Mesenchymal stem cell (in vitro differentiated cells and primary cell): ENCODE measurements at regions not wholly inside any gene's neighbourhood (a gene's known extent, or its start where the extent isn't known, plus 50 kb on each side); places are given as distances from the start of the nearest gene placed in this dataset.

ENCODE experiments used
- DNase-seq: peaks from one replicate; pipeline ENCODE4 v3.0.0-alpha.2; 2013
- H2AFZ ChIP-seq: one replicate; pipeline ENCODE4 v1.6.1; 2013; ENCODE audit warnings: low read depth, mild to moderate bottlenecking, control low read depth, inconsistent platforms, low read length, moderate library complexity
- H2AK5ac ChIP-seq: 2 replicates; pipeline ENCODE4 v1.6.1; 2013; ENCODE audit warnings: low read length, moderate library complexity, mild to moderate bottlenecking, inconsistent platforms; ENCODE audit not compliant: severe bottlenecking
- H2BK120ac ChIP-seq: one replicate; pipeline ENCODE4 v1.6.1; 2013; ENCODE audit warnings: low read depth, mild to moderate bottlenecking, inconsistent platforms, low read length, moderate library complexity
- H2BK12ac ChIP-seq, 2 experiments: one replicate each; pipeline ENCODE4 v1.6.1; 2013; ENCODE audit warnings: inconsistent platforms in 2 of 2, low read length in 2 of 2, mild to moderate bottlenecking in 2 of 2, moderate library complexity in 2 of 2, control low read depth in 1 of 2
- H2BK15ac ChIP-seq: one replicate; pipeline ENCODE4 v1.6.1; 2013; ENCODE audit warnings: mild to moderate bottlenecking, low read depth, inconsistent platforms; ENCODE audit not compliant: poor library complexity, severe bottlenecking
- H2BK5ac ChIP-seq: 2 replicates; pipeline ENCODE4 v1.6.1; 2013; ENCODE audit warnings: low read depth, mild to moderate bottlenecking, low read length, control low read depth, inconsistent platforms; ENCODE audit not compliant: poor library complexity, severe bottlenecking
- H3K14ac ChIP-seq, 2 experiments: one replicate each; pipeline ENCODE4 v1.6.1; 2013; ENCODE audit warnings: inconsistent platforms in 2 of 2, low read length in 2 of 2, control low read depth in 1 of 2, mild to moderate bottlenecking in 1 of 2, moderate library complexity in 1 of 2
- H3K18ac ChIP-seq, 2 experiments: one replicate each; pipeline ENCODE4 v1.6.1; 2013; ENCODE audit warnings: inconsistent platforms in 2 of 2, low read length in 2 of 2, control low read depth in 1 of 2, low read depth in 1 of 2, mild to moderate bottlenecking in 1 of 2
- H3K23ac ChIP-seq, 2 experiments: one replicate each; pipeline ENCODE4 v1.6.1; 2013; ENCODE audit warnings: inconsistent platforms in 2 of 2, low read length in 2 of 2, mild to moderate bottlenecking in 2 of 2, moderate library complexity in 2 of 2, control low read depth in 1 of 2
- H3K27ac ChIP-seq: 2 replicates; pipeline ENCODE4 v1.5.1; 2013; ENCODE audit warnings: mild to moderate bottlenecking, moderate library complexity, low read length, control low read depth, inconsistent platforms; ENCODE audit not compliant: poor library complexity, severe bottlenecking
- H3K27me3 ChIP-seq, 2 experiments: 2 replicates each; pipeline versions ENCODE4 v1.6.1 to v1.7.0; 2013; ENCODE audit warnings: low read length in 2 of 2, mild to moderate bottlenecking in 2 of 2, moderate library complexity in 2 of 2, control low read depth in 1 of 2, inconsistent platforms in 1 of 2; ENCODE audit not compliant: control insufficient read depth in 1 of 2, insufficient read depth in 1 of 2
- H3K36me3 ChIP-seq, 2 experiments: 2 replicates each; pipeline versions ENCODE4 v1.6.1 to v1.7.0; 2013; ENCODE audit warnings: low read length in 2 of 2, control low read depth in 1 of 2, inconsistent platforms in 1 of 2, low read depth in 1 of 2, mild to moderate bottlenecking in 1 of 2; ENCODE audit not compliant: insufficient read depth in 2 of 2, control insufficient read depth in 1 of 2
- H3K4ac ChIP-seq, 2 experiments: one replicate each; pipeline ENCODE4 v1.6.1; 2013; ENCODE audit warnings: inconsistent platforms in 2 of 2, low read length in 2 of 2, mild to moderate bottlenecking in 2 of 2, moderate library complexity in 2 of 2, control low read depth in 1 of 2, low read depth in 1 of 2
- H3K4me1 ChIP-seq: 2 replicates; pipeline ENCODE4 v1.6.1; 2013; ENCODE audit warnings: low read depth, low read length, control low read depth; ENCODE audit not compliant: control insufficient read depth, insufficient read depth
- H3K4me2 ChIP-seq: 2 replicates; pipeline ENCODE4 v1.6.1; 2013; ENCODE audit warnings: low read length, mild to moderate bottlenecking, inconsistent platforms; ENCODE audit not compliant: poor library complexity, severe bottlenecking
- H3K4me3 ChIP-seq, 2 experiments: 2 replicates each; pipeline versions ENCODE4 v1.5.1 to v1.7.0; 2013; ENCODE audit warnings: low read length in 2 of 2, mild to moderate bottlenecking in 2 of 2, control low read depth in 1 of 2, low read depth in 1 of 2; ENCODE audit not compliant: insufficient read depth in 1 of 2
- H3K79me1 ChIP-seq: replicated peaks from 2 replicates; pipeline ENCODE4 v1.6.1; 2013; ENCODE audit warnings: mild to moderate bottlenecking, control low read depth, low read length, inconsistent platforms; ENCODE audit not compliant: poor library complexity, severe bottlenecking
- H3K9ac ChIP-seq: 2 replicates; pipeline ENCODE4 v1.7.0; 2013; ENCODE audit warnings: mild to moderate bottlenecking, low read length, moderate library complexity
- H3K9me3 ChIP-seq: 2 replicates; pipeline ENCODE4 v1.7.0; 2013; ENCODE audit warnings: mild to moderate bottlenecking, low read length; ENCODE audit not compliant: control insufficient read depth
- H4K8ac ChIP-seq: one replicate; pipeline ENCODE4 v1.6.1; 2013; ENCODE audit warnings: inconsistent platforms, mild to moderate bottlenecking, low read length, moderate library complexity
- H4K91ac ChIP-seq: one replicate; pipeline ENCODE4 v1.6.1; 2013; ENCODE audit warnings: mild to moderate bottlenecking, low read length, inconsistent platforms
- WGBS: methylation state at CpG from one replicate; pipeline ENCODE4 v1.1.7; 2013; ENCODE audit warnings: mixed read lengths; 5-methylcytosine and 5-hydroxymethylcytosine counted together

- Histone ChIP-seq H2BK120ac (no peak overlapping the region), H2BK15ac (no peak overlapping the region), H3K4me1 (no peaks in the 10 kb centered on the region), H3K4me2 (no peak overlapping the region), H3K79me1 (no peaks in the 10 kb centered on the region), H3K14ac (no peak overlapping the region), H2AFZ (no peak overlapping the region), H3K4me3 (no peak overlapping the region), H3K27me3 (peaks cover 0 to 18% of the 10 kb centered on the region in 2 experiments), H3K18ac (no peak overlapping the region), H3K9me3 (no peaks in the 10 kb centered on the region), H2BK5ac (no peak overlapping the region), H3K9ac (no peak overlapping the region), H3K23ac (no peak overlapping the region), H4K8ac (no peak overlapping the region), H4K91ac (peak overlapping the region; percentile 5), H2AK5ac (no peak overlapping the region), H3K36me3 (no peaks in the 10 kb centered on the region), H2BK12ac (no peak overlapping the region), H3K27ac (no peak overlapping the region), H3K4ac (no peak overlapping the region)
- WGBS, result no CpG with 5 or more reads among the region's 4 CpGs
- no peak for DNase-seq
These were observed 284.7 kb downstream of the CDH26 start for GRCh38 chr20:60242836-60243505.

GRCh38 chr20:60244373-60245146 is 286.3 kb downstream of the CDH26 start:
- H3K4me2 ChIP-seq, result no peak overlapping the region
- no peaks in the 10 kb centered on the region for H3K79me1 ChIP-seq
- H3K18ac ChIP-seq, result no peak overlapping the region
- H2BK5ac ChIP-seq, result no peak overlapping the region
- H3K27me3 ChIP-seq, result peaks cover 0 to 8% of the 10 kb centered on the region in 2 experiments
- no peak overlapping the region for H4K91ac ChIP-seq
- H3K4me1 ChIP-seq, result no peaks in the 10 kb centered on the region
- H3K9me3 ChIP-seq, result no peaks in the 10 kb centered on the region
- no peak for DNase-seq
- no peak overlapping the region for H2BK12ac ChIP-seq
- H3K4me3 ChIP-seq, result no peak overlapping the region
- no peak overlapping the region for H2AK5ac ChIP-seq
- no peak overlapping the region for H3K27ac ChIP-seq
- no peak overlapping the region for H3K9ac ChIP-seq
- H3K4ac ChIP-seq, result no peak overlapping the region
- no peak overlapping the region for H4K8ac ChIP-seq
- 73% methylated on average over 10 of the region's 10 CpGs for WGBS
- H2AFZ ChIP-seq, result no peak overlapping the region
- no peak overlapping the region for H2BK120ac ChIP-seq
- H2BK15ac ChIP-seq, result no peak overlapping the region
- no peak overlapping the region for H3K23ac ChIP-seq
- H3K14ac ChIP-seq, result no peak overlapping the region
- H3K36me3 ChIP-seq, result no peaks in the 10 kb centered on the region

- Histone ChIP-seq H4K91ac (no peak overlapping the region), H3K27me3 (no peaks in the 10 kb centered on the region), H3K36me3 (no peaks in the 10 kb centered on the region), H3K23ac (no peak overlapping the region), H2AFZ (no peak overlapping the region), H2BK5ac (no peak overlapping the region), H2AK5ac (no peak overlapping the region), H3K4me1 (no peaks in the 10 kb centered on the region), H4K8ac (no peak overlapping the region), H3K18ac (no peak overlapping the region), H2BK15ac (no peak overlapping the region), H2BK12ac (no peak overlapping the region), H3K4me2 (no peak overlapping the region), H3K14ac (no peak overlapping the region), H3K79me1 (no peaks in the 10 kb centered on the region), H3K27ac (no peak overlapping the region), H2BK120ac (no peak overlapping the region), H3K4ac (no peak overlapping the region), H3K9me3 (no peaks in the 10 kb centered on the region), H3K9ac (no peak overlapping the region), H3K4me3 (no peak overlapping the region)
- WGBS, result 93% methylated on average over 4 of the region's 5 CpGs
- DNase-seq, result no peak
These were observed 288.5 kb downstream of the CDH26 start for GRCh38 chr20:60246751-60247150.

GRCh38 chr20:60249436-60249835 is 291.2 kb downstream of the CDH26 start:
- H2BK120ac ChIP-seq, result no peak overlapping the region
- 49% methylated on average over 8 of the region's 8 CpGs for WGBS
- no peak overlapping the region for H3K27ac ChIP-seq
- H3K79me1 ChIP-seq, result no peaks in the 10 kb centered on the region
- H2BK5ac ChIP-seq, result no peak overlapping the region
- H3K9ac ChIP-seq, result no peak overlapping the region
- DNase-seq, result peak; percentile 18
- H4K8ac ChIP-seq, result no peak overlapping the region
- no peaks in the 10 kb centered on the region for H3K4me1 ChIP-seq
- H3K9me3 ChIP-seq, result no peaks in the 10 kb centered on the region
- H3K4ac ChIP-seq, result no peak overlapping the region
- no peak overlapping the region for H3K18ac ChIP-seq
- no peak overlapping the region for H3K23ac ChIP-seq
- H3K27me3 ChIP-seq, result no peaks in the 10 kb centered on the region
- H3K14ac ChIP-seq, result no peak overlapping the region
- H2BK12ac ChIP-seq, result no peak overlapping the region
- no peak overlapping the region for H4K91ac ChIP-seq
- no peak overlapping the region for H2AK5ac ChIP-seq
- no peak overlapping the region for H3K4me2 ChIP-seq
- H3K4me3 ChIP-seq, result no peak overlapping the region
- H2AFZ ChIP-seq, result no peak overlapping the region
- no peak overlapping the region for H2BK15ac ChIP-seq
- no peaks in the 10 kb centered on the region for H3K36me3 ChIP-seq
